Chondrocyte (in vitro differentiated cells): ENCODE measurements at regions not wholly inside any gene's neighbourhood (a gene's known extent, or its start where the extent isn't known, plus 50 kb on each side); places are given as distances from the start of the nearest gene placed in this dataset.

ENCODE experiments used
- DNase-seq: peaks from one replicate; pipeline ENCODE4 v3.0.0; 2021; ENCODE audit warnings: mixed read lengths, low spot score
- H3K27ac Mint-ChIP-seq: one replicate; pipeline ENCODE4 v1.8.0; 2021; ENCODE audit warnings: mild to moderate bottlenecking, moderate library complexity, mixed read lengths; ENCODE audit not compliant: unreplicated experiment
- H3K27me3 Mint-ChIP-seq: 2 replicates; pipeline ENCODE4 v1.8.0; 2021; ENCODE audit warnings: low read depth, mixed read lengths
- H3K36me3 Mint-ChIP-seq: 2 replicates; pipeline ENCODE4 v1.8.0; 2021; ENCODE audit warnings: low read depth, mixed read lengths
- H3K4me1 Mint-ChIP-seq: 2 replicates; pipeline ENCODE4 v1.8.0; 2021; ENCODE audit warnings: low read depth, mild to moderate bottlenecking, mixed read lengths
- H3K4me3 Mint-ChIP-seq: one replicate; pipeline ENCODE4 v1.8.0; 2021; ENCODE audit warnings: mild to moderate bottlenecking, moderate library complexity, mixed read lengths; ENCODE audit not compliant: unreplicated experiment
- H3K9me3 Mint-ChIP-seq: 2 replicates; pipeline ENCODE4 v1.8.0; 2021; ENCODE audit warnings: low read depth, mixed read lengths
- TF ChIP-seq, protein P1 (sequence below): fragments of 200-600 bp; sonication (generic); IDR thresholded peaks from 2 replicates; pipeline ENCODE4 v1.5.0; 2021; ENCODE audit warnings: antibody characterized with exemption, mild to moderate bottlenecking, moderate library complexity

DNA sequence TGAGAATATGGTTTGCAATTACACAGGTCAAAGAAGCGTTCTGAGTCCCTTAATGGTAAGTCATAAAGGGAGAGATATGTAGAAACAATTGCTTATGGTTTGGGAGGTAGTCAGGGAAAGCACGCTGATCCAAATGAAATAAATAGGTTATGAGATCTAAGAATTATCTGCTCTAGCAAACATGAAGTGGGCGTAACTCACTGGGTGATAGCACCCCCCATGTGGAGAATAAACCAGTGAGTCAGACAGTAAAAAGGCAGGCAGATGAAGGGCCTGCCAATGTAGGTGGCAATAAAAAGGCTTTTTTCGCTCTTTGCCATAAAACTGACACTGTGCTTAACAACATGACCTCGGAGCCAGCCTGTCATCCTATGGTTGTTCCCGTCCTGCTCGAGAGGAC, 306.9 kb downstream of the GLRX3 start:
- H3K27me3 Mint-ChIP-seq: no peaks in the 10 kb centered on the region
- no peak overlapping the region for H3K27ac Mint-ChIP-seq
- H3K4me3 Mint-ChIP-seq: no peak overlapping the region
- H3K9me3 Mint-ChIP-seq: peaks cover 33% of the 10 kb centered on the region
- H3K36me3 Mint-ChIP-seq: no peaks in the 10 kb centered on the region
- H3K4me1 Mint-ChIP-seq: no peaks in the 10 kb centered on the region
- no peak for DNase-seq
- TF ChIP-seq, protein P1, sequence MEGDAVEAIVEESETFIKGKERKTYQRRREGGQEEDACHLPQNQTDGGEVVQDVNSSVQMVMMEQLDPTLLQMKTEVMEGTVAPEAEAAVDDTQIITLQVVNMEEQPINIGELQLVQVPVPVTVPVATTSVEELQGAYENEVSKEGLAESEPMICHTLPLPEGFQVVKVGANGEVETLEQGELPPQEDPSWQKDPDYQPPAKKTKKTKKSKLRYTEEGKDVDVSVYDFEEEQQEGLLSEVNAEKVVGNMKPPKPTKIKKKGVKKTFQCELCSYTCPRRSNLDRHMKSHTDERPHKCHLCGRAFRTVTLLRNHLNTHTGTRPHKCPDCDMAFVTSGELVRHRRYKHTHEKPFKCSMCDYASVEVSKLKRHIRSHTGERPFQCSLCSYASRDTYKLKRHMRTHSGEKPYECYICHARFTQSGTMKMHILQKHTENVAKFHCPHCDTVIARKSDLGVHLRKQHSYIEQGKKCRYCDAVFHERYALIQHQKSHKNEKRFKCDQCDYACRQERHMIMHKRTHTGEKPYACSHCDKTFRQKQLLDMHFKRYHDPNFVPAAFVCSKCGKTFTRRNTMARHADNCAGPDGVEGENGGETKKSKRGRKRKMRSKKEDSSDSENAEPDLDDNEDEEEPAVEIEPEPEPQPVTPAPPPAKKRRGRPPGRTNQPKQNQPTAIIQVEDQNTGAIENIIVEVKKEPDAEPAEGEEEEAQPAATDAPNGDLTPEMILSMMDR: no peak

GRCh38 chr10:130453036-130453720, 317.0 kb downstream of the GLRX3 start:
- no peaks in the 10 kb centered on the region for H3K27me3 Mint-ChIP-seq

DNA sequence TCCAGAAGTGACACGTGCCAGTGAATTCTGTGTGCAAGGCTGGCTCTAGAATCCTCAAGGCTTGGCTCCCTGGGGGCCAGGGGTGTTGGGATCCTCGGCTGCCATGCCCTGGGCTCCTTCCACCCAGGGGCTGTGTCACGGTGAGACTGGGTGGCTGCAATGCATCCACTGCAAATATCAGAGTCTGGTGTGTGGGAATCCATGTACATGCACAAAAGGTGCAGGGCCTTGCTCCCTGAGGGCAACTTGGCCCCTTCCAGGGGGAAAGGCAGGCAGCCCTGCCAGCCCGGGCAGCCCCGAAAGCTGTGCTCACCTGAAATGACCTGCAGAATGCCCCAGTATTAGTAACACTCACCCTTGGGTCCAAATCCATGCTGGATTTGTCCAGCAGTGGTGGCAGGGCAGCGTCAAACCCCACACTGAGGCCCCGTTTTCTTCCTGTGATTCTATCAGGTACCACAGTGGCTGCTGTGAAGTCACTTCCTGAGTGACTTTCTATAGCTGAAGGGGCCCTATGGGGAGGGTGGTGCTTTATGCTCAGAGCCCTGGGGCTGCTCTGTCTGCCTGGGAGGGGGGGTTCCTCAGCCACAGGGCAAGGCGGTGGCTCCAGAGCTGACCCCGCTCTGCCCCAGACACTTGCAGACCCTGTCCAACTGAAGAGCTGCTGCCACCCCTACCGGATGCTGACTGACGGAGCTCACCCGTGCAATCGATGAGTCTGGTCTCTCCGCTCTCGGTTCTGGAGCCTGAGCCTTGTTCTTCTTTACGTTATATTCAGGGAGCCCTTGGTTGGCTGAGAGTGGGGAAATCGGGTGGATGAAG, 317.7 kb downstream of the GLRX3 start:
- no peaks in the 10 kb centered on the region for H3K36me3 Mint-ChIP-seq
- H3K4me3 Mint-ChIP-seq: no peak overlapping the region
- H3K9me3 Mint-ChIP-seq: peaks cover 27% of the 10 kb centered on the region
- DNase-seq: no peak
- no peak overlapping the region for H3K27ac Mint-ChIP-seq
- H3K4me1 Mint-ChIP-seq: no peaks in the 10 kb centered on the region
- TF ChIP-seq, protein P1: no peak
- H3K27me3 Mint-ChIP-seq: no peaks in the 10 kb centered on the region

More at GRCh38 chr10:130453036-130453720, 317.0 kb downstream of the GLRX3 start:
- Mint-ChIP-seq H3K36me3 (no peaks in the 10 kb centered on the region), H3K4me3 (no peak overlapping the region), H3K9me3 (peaks cover 24% of the 10 kb centered on the region), H3K4me1 (no peaks in the 10 kb centered on the region), H3K27ac (no peak overlapping the region)
- DNase-seq: no peak
- TF ChIP-seq, protein P1: no peak

DNA sequence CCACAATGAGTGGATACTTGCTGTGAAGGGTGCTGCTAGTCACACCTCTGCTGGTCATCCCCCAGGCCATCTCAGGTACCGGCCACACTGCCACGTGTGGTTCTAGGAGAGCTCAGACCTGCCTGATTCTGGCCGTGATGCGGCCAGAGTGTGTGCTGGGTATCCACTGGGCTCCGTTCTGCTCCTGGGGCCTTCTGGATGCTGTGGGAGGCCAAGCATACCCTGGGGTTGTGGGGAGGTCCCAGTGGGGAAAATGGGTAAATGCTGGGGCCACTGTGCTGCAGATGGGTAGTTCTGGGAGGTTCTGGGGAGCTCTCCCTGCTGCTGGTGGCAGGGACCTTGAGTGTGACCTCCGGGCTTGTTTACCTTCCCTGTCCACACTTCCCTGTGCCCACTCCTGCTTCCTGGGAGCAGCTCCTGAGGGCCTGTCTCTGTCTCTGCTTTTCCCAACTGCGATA, 318.4 kb downstream of the GLRX3 start:
- Mint-ChIP-seq H3K9me3 (peaks cover 25% of the 10 kb centered on the region), H3K4me1 (no peaks in the 10 kb centered on the region), H3K4me3 (no peak overlapping the region), H3K36me3 (no peaks in the 10 kb centered on the region), H3K27me3 (no peaks in the 10 kb centered on the region), H3K27ac (no peak overlapping the region)
- no peak for DNase-seq
- TF ChIP-seq, protein P1: no peak

- no peak overlapping the region for H3K4me3 Mint-ChIP-seq
- H3K27me3 Mint-ChIP-seq: no peaks in the 10 kb centered on the region
- H3K4me1 Mint-ChIP-seq: no peaks in the 10 kb centered on the region
- DNase-seq: no peak
- H3K9me3 Mint-ChIP-seq: peaks cover 24% of the 10 kb centered on the region
- TF ChIP-seq, protein P1: no peak
- no peaks in the 10 kb centered on the region for H3K36me3 Mint-ChIP-seq
- no peak overlapping the region for H3K27ac Mint-ChIP-seq
Observed at GRCh38 chr10:130455111-130455695, 319.0 kb downstream of the GLRX3 start.
